ENCODE measurements at regions not wholly inside any gene's neighbourhood (a gene's known extent, or its start where the extent isn't known, plus 50 kb on each side); places are given as distances from the start of the nearest gene placed in this dataset.

DNA sequence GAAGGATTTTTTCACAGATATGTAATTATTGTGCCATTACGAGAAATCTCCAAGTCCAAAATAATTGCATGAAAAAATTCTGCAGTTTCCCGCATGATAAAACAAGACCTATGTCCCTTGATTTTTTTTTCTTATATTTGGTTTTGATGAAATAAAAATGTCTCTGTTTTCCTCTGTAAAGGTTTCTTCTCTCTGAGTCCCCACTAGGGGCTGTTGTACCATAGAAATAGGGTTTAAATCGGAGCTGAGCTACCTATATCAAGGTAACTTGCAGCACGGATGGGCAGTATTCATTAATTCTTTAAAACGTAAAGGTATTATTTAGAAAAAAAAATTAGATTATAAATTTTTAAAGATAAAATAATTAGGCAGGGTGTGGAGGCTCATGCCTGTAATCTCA, 66.6 kb upstream of the IGF1R start:
- TF ChIP-seq, protein P1, sequence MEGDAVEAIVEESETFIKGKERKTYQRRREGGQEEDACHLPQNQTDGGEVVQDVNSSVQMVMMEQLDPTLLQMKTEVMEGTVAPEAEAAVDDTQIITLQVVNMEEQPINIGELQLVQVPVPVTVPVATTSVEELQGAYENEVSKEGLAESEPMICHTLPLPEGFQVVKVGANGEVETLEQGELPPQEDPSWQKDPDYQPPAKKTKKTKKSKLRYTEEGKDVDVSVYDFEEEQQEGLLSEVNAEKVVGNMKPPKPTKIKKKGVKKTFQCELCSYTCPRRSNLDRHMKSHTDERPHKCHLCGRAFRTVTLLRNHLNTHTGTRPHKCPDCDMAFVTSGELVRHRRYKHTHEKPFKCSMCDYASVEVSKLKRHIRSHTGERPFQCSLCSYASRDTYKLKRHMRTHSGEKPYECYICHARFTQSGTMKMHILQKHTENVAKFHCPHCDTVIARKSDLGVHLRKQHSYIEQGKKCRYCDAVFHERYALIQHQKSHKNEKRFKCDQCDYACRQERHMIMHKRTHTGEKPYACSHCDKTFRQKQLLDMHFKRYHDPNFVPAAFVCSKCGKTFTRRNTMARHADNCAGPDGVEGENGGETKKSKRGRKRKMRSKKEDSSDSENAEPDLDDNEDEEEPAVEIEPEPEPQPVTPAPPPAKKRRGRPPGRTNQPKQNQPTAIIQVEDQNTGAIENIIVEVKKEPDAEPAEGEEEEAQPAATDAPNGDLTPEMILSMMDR (IDR thresholded peaks at IDR 0.05; ENCODE audit: low read depth, low read length) = peak; percentile 26; the same call in 1 of the 2 replicates
- TF ChIP-seq EZH2phosphoT487 (IDR thresholded peaks at IDR 0.05; ENCODE audit: low read depth) = no peak

All from OCI-LY3 (cell line).